ENCODE measurements at regions not wholly inside any gene's neighbourhood (a gene's known extent, or its start where the extent isn't known, plus 50 kb on each side); places are given as distances from the start of the nearest gene placed in this dataset.
A peak's percentile ranks its signal among the peaks of the same experiment; 100 is the strongest.

- TF ChIP-seq BORCS8-MEF2B (CRISPR knock-in tag; IDR thresholded peaks at IDR 0.05) = peak; percentile 87
- TF ChIP-seq HOXA5 (CRISPR knock-in tag; IDR thresholded peaks at IDR 0.05) = no peak
- peak; percentile 95 for TF ChIP-seq ARID4A (CRISPR knock-in tag; IDR thresholded peaks at IDR 0.05; ENCODE audit: borderline replicate concordance)
- TF ChIP-seq TOPORS (CRISPR knock-in tag; IDR thresholded peaks at IDR 0.05) = no peak; the same call in 1 of the 2 replicates
- TF ChIP-seq AKNA (CRISPR knock-in tag; IDR thresholded peaks at IDR 0.05; ENCODE audit: borderline replicate concordance) = no peak
- no peak for TF ChIP-seq NBN (conservative IDR thresholded peaks at IDR 0.05)
- no peak for TF ChIP-seq NCOA1 (CRISPR knock-in tag; IDR thresholded peaks at IDR 0.05)
- TF ChIP-seq SNAPC4 (CRISPR knock-in tag; IDR thresholded peaks at IDR 0.05) = no peak
- TF ChIP-seq JUNB (CRISPR knock-in tag; IDR thresholded peaks at IDR 0.05; ENCODE audit: borderline replicate concordance) = peak; percentile 84; the same call in 1 of the 2 replicates
- no peak for TF ChIP-seq ATM (IDR thresholded peaks at IDR 0.05; ENCODE audit: borderline replicate concordance)
- no peak for TF ChIP-seq TCF12 (IDR thresholded peaks at IDR 0.05)
- peak; percentile 95; the same call in 1 of the 2 replicates for TF ChIP-seq TCF12 (CRISPR knock-in tag; IDR thresholded peaks at IDR 0.05)
- 0 out of 2 replicates have a peak, but pooled peaks have one; percentile 49 for TF ChIP-seq ZBTB43 (CRISPR knock-in tag; conservative IDR thresholded peaks at IDR 0.05)
Measured at GRCh38 chr17:77286641-77287431, 146.1 kb downstream of the SEC14L1 start (continued).

Data from HepG2 (cell line).